ENCODE measurements at regions not wholly inside any gene's neighbourhood (a gene's known extent, or its start where the extent isn't known, plus 50 kb on each side); places are given as distances from the start of the nearest gene placed in this dataset.

DNA sequence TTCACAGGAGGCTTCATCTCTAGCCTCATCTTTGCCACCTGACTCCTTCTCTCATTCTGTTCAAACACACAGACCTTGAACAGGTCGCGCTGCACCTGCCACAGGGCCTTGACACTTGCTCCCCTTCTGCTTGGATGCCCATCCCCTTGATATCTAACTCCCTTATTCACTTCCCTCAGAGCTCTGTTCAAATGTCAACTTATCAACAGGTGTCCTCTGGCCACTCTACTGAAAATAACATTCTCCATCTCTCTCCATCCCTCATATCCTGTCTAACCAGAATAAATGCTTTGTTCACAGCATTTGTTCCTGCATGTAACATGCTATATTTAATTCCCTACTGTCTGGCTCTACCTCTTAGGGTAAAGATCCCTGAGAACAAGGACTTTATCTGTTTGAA lies 67.2 kb upstream of the DRD2 start:
- Histone ChIP-seq H4K20me1 (ENCODE audit: insufficient read depth, low read length) (no peaks in the 10 kb centered on the region), H3K36me3 (replicated peaks; ENCODE audit: low read depth, low read length) (no peaks in the 10 kb centered on the region), H3K9ac (ENCODE audit: low read length) (no peak overlapping the region), H3K4me1 (ENCODE audit: low read length) (no peaks in the 10 kb centered on the region), H3K79me2 (ENCODE audit: low read length) (no peaks in the 10 kb centered on the region), H3K27me3 (ENCODE audit: low read depth, low read length) (peaks cover 51% of the 10 kb centered on the region), H3K4me2 (ENCODE audit: low read length) (no peak overlapping the region), H3K9me3 (ENCODE audit: insufficient read depth, low read length) (no peaks in the 10 kb centered on the region), H2AFZ (ENCODE audit: low read depth, low read length) (no peak overlapping the region), H3K4me3 (ENCODE audit: low read length) (no peak overlapping the region), H3K27ac (ENCODE audit: low read length) (no peak overlapping the region)
- TF ChIP-seq EZH2phosphoT487 (IDR thresholded peaks at IDR 0.05; ENCODE audit: low read depth): no peak
- TF ChIP-seq, protein P1, sequence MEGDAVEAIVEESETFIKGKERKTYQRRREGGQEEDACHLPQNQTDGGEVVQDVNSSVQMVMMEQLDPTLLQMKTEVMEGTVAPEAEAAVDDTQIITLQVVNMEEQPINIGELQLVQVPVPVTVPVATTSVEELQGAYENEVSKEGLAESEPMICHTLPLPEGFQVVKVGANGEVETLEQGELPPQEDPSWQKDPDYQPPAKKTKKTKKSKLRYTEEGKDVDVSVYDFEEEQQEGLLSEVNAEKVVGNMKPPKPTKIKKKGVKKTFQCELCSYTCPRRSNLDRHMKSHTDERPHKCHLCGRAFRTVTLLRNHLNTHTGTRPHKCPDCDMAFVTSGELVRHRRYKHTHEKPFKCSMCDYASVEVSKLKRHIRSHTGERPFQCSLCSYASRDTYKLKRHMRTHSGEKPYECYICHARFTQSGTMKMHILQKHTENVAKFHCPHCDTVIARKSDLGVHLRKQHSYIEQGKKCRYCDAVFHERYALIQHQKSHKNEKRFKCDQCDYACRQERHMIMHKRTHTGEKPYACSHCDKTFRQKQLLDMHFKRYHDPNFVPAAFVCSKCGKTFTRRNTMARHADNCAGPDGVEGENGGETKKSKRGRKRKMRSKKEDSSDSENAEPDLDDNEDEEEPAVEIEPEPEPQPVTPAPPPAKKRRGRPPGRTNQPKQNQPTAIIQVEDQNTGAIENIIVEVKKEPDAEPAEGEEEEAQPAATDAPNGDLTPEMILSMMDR (IDR thresholded peaks at IDR 0.05; ENCODE audit: low read depth, low read length): no peak

DNA sequence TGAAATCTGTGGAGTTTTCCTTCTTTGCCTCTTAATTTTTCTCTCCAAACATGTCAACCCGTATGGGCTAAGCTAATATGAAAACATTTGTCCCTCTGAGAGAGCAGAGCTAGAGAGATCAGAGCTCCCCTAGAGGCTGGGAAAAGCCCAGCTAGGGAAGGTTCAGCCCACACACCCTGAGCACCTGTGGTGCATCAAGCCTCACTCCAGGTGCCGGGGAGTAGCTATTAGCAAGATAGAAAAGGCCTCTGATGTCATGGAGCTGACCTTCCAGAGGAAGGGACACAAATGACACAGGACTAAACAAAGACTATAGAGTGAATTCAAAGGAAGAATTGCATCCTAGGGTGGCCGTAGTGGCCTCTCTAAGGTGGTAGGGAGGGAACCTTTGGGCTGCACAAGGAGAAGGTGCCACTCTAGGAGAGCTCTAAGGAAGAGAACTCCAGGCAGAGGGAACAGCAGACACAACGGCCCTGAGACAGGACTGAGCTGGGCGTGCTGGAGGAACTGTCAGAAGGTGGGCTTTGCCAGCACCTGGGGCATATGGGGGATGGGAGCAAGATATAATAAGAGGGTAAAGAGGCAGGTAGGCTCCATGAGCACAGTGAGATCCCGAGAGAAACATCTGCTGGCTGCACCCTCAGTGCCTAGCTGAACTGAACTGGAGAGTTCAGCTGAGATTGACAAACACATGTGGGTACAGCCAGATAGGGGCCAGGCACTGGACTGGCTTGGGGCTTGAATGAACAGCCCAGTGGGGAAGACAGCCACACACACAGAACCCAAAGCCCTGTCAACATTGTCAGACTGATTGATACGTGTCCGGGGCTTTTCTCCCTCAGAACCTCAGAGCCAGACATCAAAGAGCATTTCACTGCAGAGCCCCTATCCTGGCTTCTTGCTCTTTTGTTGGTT lies 65.5 kb upstream of the DRD2 start:
- Histone ChIP-seq H2AFZ (ENCODE audit: low read depth, low read length) (no peak overlapping the region), H3K27ac (ENCODE audit: low read length) (no peak overlapping the region), H4K20me1 (ENCODE audit: insufficient read depth, low read length) (no peaks in the 10 kb centered on the region), H3K27me3 (ENCODE audit: low read depth, low read length) (peaks cover 45% of the 10 kb centered on the region), H3K79me2 (ENCODE audit: low read length) (no peaks in the 10 kb centered on the region), H3K9me3 (ENCODE audit: insufficient read depth, low read length) (no peaks in the 10 kb centered on the region), H3K4me3 (ENCODE audit: low read length) (no peak overlapping the region), H3K4me1 (ENCODE audit: low read length) (no peaks in the 10 kb centered on the region), H3K9ac (ENCODE audit: low read length) (no peak overlapping the region), H3K4me2 (ENCODE audit: low read length) (no peak overlapping the region), H3K36me3 (replicated peaks; ENCODE audit: low read depth, low read length) (no peaks in the 10 kb centered on the region)
- TF ChIP-seq EZH2phosphoT487 (IDR thresholded peaks at IDR 0.05; ENCODE audit: low read depth): no peak
- TF ChIP-seq, protein P1 (IDR thresholded peaks at IDR 0.05; ENCODE audit: low read depth, low read length): no peak

DNA sequence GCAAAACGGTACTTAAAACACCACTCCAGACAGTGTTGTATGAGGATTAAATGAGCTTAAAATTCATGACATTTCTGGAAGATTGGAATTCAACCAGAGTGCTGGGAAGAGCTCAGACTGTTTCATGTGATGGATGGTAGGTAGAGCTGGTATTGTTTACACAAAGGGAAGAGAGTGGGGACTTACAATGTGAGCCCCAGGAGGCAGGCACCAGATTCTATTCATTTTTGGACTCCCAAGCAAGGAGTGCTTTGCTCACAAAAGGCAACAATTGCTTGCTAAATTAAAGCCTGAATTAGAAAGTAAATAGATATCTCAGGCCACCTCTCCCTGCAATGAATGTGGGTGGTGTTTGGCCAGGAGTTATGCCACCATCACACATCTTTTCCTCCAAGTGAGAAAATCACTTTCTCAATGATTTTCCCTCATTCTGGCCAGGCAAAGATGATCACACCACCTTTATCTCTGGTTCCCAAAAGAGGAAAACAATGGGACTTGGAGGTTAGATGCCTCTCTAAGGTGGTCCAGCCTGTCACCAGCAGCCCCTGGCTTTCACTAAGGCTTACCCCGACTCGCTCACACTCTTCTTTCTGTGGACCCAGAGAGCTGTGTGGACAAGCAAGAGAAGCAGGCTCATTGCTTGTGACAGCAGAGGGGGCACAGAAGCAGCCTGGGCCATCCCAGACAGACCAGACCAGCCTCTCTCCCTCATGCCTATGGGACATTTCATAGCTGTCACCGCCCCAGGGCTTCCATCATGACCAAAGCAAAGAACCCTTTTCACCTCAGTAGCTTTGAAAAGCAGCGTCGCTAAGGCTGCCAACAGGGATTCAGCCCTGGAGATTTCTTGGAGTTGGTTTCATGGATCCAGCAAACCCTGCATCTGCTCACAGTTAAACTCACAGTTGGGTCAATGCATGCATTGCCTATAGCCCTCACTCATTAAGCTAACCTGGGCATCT lies 63.5 kb upstream of the DRD2 start:
- Histone ChIP-seq H2AFZ (ENCODE audit: low read depth, low read length) (no peak overlapping the region), H3K4me1 (ENCODE audit: low read length) (no peaks in the 10 kb centered on the region), H3K9ac (ENCODE audit: low read length) (no peak overlapping the region), H3K4me3 (ENCODE audit: low read length) (no peak overlapping the region), H3K4me2 (ENCODE audit: low read length) (no peak overlapping the region), H3K9me3 (ENCODE audit: insufficient read depth, low read length) (no peaks in the 10 kb centered on the region), H4K20me1 (ENCODE audit: insufficient read depth, low read length) (no peaks in the 10 kb centered on the region), H3K79me2 (ENCODE audit: low read length) (no peaks in the 10 kb centered on the region), H3K36me3 (replicated peaks; ENCODE audit: low read depth, low read length) (no peaks in the 10 kb centered on the region), H3K27ac (ENCODE audit: low read length) (no peak overlapping the region), H3K27me3 (ENCODE audit: low read depth, low read length) (peaks cover 47% of the 10 kb centered on the region)
- TF ChIP-seq, protein P1 (IDR thresholded peaks at IDR 0.05; ENCODE audit: low read depth, low read length): no peak
- no peak for TF ChIP-seq EZH2phosphoT487 (IDR thresholded peaks at IDR 0.05; ENCODE audit: low read depth)

DNA sequence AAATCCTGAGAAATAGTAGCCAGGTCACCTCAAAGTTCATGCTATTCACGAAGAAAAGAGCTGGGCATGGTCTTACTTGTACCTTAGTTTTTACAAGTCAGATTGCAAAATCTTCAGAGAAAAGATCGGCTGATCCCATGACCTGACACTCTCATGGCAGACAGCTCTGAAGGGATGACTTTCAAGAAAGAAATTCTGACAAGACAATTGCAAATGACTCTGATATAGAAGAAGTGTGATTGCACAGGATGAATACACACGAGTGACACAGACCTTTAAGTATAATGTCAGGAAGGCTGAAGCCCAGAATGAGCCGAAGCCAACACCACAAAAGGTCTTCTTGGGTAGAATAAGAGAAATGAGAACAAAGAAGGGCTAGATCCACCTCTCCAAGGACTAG lies 59.4 kb upstream of the DRD2 start:
- Histone ChIP-seq H3K4me1 (ENCODE audit: low read length) (no peaks in the 10 kb centered on the region), H3K4me2 (ENCODE audit: low read length) (no peak overlapping the region), H3K27me3 (ENCODE audit: low read depth, low read length) (peaks cover 36% of the 10 kb centered on the region), H3K9ac (ENCODE audit: low read length) (no peak overlapping the region), H3K9me3 (ENCODE audit: insufficient read depth, low read length) (no peaks in the 10 kb centered on the region), H3K36me3 (replicated peaks; ENCODE audit: low read depth, low read length) (no peaks in the 10 kb centered on the region), H3K79me2 (ENCODE audit: low read length) (no peaks in the 10 kb centered on the region), H3K27ac (ENCODE audit: low read length) (no peak overlapping the region), H2AFZ (ENCODE audit: low read depth, low read length) (no peak overlapping the region), H4K20me1 (ENCODE audit: insufficient read depth, low read length) (no peaks in the 10 kb centered on the region), H3K4me3 (ENCODE audit: low read length) (no peak overlapping the region)
- TF ChIP-seq, protein P1 (IDR thresholded peaks at IDR 0.05; ENCODE audit: low read depth, low read length): no peak
- TF ChIP-seq EZH2phosphoT487 (IDR thresholded peaks at IDR 0.05; ENCODE audit: low read depth): no peak
